GM04504 (cell line): ENCODE measurements at regions not wholly inside any gene's neighbourhood (a gene's known extent, or its start where the extent isn't known, plus 50 kb on each side); places are given as distances from the start of the nearest gene placed in this dataset.

Source experiments
- DNase-seq: peaks from one replicate; pipeline ENCODE4 v3.0.0-alpha.2; 2012; ENCODE audit warnings: low read depth

DNA sequence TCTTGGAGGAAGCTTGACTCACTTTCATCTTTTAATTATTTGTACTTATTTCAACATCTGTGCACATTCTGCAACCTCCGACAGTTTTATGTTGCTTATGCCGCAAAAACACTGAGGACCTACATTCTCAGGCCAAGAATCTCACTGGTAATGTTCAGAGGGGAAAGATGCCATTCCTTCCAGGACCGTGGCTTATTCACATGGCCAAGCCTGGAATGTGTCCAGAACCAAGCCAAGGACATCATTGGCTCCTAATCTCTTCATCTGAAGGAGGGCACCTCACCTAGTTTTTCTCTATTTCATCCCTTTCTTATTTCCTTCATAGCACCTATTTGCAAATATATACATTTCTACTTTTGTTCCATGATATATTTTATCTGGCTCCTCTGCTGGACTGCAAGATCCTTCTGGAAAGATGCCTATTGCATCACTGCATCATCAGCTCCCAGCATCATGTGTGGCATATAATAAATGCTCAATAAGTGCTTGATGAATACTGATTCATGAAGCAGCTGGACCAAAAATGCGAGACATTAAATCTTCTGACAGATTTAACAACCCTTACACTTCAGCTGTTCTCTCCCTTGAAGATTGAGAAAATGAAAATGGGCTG is 377.1 kb downstream of the TNS1 start:
- DNase-seq = peak; percentile 89

GRCh38 chr2:217623281-217623912 is 379.4 kb downstream of the TNS1 start:
- no peak for DNase-seq

GRCh38 chr2:217622205-217623060 is 380.4 kb downstream of the TNS1 start:
- peak; percentile 30 for DNase-seq

GRCh38 chr2:217621391-217621801 is 381.4 kb downstream of the TNS1 start:
- DNase-seq = no peak

- no peak for DNase-seq
Measured at GRCh38 chr2:217618744-217619143, 384.1 kb downstream of the TNS1 start.

DNA sequence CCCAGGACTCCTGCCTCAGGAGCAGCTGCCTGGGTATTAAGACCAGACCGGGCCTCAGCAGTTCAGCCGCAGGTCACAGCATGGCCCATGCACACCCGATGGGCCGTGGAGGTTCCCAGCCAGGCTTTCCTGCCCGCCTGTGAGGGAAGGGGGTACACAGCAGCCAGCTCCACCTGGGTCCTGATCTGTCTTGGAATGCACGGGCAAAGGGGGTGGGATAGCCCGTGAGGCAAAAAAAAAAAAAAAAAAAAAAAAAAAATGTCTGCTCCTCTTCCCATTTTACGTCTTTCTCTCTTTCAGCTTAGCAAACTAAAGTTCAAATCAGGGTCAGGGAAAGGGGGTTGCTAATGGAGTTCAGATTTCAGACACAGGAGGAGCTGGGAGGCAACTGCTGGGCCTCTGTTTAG is 385.2 kb downstream of the TNS1 start:
- DNase-seq = no peak

DNA sequence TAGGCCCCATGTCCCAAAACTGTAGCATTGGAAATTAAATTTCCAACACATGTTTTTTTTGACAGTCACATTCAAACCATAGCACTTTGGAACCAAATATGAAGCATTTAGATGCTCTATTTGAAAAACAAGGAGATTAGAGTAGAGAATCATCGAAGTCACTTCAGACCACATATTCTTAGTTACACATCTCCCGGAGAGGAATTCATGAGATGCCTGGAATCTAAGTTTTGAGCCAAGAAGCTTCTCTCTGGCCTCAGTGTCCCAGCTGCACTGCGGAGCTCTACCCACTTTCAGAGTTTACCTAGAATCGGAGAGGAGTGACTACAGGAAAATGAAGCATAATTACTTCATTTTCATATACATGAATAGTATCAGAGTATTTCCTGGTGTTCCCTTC is 385.9 kb downstream of the TNS1 start:
- DNase-seq = no peak

DNA sequence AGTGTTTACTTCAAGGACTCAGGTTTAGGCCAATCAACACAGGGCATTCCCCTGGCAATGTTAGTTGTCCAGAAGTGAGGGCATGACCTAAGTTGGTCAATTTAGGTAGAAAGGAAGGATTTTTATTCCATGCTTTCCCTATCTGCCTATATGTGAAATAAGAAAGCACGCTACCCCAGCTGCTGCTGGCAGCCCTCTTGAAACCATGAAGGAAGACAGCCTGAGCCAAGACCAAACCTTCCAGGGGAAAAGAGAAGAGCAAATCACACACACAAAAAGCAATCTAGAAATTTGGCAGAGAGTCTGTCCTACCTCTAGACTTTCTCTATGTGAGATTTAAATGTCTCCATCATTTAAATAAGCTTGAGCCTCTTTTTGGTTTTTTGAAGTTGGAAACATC is 387.6 kb downstream of the TNS1 start:
- no peak for DNase-seq

DNA sequence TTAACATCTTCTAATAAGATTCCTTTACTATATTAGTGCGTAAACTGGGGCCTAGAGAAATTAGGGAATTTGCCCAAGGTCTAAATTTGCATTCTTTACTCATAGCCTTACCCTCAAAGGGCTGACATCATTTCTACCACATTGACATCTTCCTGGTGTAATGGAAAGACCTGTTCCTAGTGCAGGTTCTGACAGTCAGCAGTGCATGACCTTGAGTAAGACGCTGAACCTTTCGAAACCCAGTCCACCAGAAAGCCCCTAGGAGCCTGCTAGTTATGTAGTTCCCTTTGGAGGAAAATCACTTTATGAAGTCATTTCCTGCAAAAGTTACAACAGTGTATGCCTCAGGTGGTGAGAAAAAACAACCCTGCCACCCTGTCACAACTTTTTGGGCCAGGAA is 388.3 kb downstream of the TNS1 start:
- no peak for DNase-seq

DNA sequence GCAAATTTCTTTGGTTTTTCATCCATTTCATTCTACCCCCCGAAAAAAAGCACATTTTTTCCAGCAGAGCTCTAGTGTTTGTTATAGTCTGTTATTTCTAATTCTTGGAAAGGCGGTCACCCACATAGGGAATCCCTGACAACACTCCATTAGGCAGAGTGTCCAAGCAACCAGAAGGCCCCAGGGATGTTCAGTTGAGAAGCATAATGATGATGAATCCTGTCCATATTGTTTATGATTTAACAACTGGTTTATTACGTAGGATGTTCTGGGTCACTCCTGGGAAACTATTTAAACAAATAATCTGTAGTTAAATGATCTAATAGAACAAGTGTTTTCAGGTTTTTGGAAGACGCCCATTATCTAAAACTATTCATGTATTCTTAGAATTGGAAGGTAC is 388.7 kb downstream of the TNS1 start:
- DNase-seq = no peak

GRCh38 chr2:217612920-217613319 is 389.9 kb downstream of the TNS1 start:
- DNase-seq = no peak

DNA sequence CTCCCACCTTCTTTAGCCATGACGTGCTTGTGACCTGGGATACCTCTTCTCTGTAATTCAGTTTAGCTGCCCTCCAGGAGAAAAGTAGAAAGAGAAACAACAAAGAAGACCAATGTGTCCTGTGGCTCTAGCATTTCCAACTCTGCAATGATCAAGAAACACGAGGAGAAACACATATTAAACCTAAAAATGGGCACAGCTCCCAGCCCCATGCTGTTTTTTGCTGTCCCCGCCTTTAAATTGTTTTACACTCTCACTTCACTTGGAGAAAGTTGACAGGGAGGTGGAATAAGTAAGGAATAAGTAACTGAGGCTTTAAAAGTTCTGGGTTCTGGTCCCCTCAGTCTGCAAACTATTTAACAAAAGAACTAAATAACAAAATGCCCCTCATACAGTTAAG is 390.6 kb downstream of the TNS1 start:
- no peak for DNase-seq

DNA sequence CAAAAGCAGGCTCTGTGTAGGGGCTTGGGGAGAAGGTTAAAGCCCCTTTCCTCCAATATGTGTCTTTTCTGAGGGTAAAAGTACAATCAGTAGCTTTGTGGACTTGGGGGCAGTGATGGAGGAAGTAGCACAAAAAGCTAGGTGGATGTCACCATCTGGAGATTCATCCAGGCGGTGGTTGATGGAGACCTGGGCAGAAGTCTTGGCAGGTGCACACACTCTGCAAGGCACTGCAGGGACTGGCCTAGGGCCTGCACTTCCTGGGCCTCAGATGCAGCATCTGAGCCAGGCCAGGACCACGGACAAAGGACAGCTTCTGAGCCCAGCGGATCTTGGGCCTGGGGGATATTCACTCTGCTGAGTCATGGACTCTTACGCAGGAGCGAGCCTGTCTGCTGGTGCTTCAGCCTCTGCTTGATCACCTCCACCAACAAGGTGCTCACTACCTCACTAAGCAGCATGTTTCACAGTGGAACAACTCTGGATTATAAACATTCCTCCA is 391.1 kb downstream of the TNS1 start:
- no peak for DNase-seq

DNA sequence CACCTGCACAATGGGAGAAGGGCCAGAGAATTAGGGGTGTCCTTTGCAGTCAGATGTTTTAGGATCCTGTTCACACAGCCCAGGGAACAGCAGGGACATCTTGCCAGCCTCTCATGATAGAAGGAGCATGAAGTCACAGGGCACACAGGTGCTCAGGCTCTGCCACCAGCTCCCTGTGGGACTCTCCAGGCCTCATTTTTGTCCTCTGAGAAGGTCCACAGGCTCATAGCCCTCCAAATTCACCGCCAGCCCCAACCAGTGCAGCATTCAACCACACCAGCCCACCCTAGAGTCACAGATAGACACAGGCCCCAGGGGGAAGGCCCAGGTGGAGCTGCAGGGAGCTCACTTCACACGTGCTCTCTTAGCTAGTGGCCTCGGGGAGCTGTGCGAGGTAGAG is 391.7 kb downstream of the TNS1 start:
- DNase-seq = no peak

- no peak for DNase-seq
Measured at GRCh38 chr2:217610401-217610814, 392.4 kb downstream of the TNS1 start.

GRCh38 chr2:217609952-217610351 is 392.8 kb downstream of the TNS1 start:
- no peak for DNase-seq

DNA sequence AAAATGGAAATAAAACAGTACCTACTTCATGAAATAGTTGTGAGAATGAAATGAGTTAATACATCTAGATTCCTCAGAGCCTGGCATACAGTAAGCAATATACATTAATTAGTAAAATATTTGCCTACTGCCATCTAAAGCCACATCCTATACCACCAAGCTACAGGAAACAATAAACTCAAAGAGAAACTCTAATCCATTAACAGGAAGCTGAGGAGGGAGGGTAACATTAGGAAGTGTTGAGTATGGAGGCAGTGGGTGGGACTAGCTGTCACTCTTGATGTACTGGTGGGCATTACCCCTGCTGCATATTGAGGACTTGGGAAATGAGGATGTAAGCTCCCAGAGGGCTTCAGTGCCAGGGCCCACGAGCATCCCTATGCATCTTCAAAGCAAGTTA is 396.5 kb downstream of the TNS1 start:
- DNase-seq = no peak

GRCh38 chr2:217604527-217605194 is 398.1 kb downstream of the TNS1 start:
- DNase-seq = no peak

- no peak for DNase-seq
Measured at GRCh38 chr2:217601601-217602000, 401.2 kb downstream of the TNS1 start.

- no peak for DNase-seq
Measured at GRCh38 chr2:217599906-217600305, 402.9 kb downstream of the TNS1 start.

GRCh38 chr2:217597681-217598080 is 405.1 kb downstream of the TNS1 start:
- DNase-seq = no peak

DNA sequence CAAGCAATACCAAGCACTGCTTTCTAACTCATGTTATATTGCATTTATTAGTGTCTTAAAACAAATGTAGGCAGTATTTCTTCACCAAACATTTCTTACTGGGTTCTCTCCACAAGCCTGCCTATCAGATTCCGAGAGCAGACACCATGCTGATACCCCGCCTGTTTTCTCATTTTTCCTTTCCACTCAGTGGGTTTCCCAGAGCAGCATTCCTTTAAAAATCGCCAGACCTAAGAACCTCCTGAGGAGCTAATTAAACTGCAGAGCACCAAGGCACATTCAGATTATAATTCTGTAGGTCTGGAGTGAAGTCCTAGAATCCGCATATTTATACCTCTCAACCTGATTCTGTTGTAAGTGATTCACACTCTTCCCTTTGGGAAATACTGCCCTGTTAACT is 405.6 kb downstream of the TNS1 start:
- no peak for DNase-seq

DNA sequence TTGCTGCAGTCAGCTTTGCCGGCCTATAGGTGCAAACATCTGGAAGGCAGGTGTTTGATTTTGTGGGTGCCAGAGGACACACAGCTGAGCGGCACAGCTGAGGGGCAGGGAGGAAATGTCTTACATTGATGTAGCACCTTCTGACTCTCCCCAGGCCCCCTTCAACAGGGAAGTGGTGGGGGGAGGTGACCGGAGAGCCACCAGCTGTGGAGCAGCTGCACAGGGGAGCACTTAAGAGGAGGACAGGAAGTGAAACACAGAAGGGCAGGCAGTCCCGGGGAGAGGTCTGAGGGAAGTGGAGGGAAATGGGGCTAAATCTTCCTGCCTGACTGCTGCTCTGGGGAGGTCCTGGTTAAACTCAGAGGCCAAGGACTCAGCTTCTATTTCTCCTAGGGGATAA is 409.1 kb downstream of the TNS1 start:
- DNase-seq = no peak
